Activated naive CD8-positive, alpha-beta T cell (primary cell): ENCODE measurements at regions not wholly inside any gene's neighbourhood (a gene's known extent, or its start where the extent isn't known, plus 50 kb on each side); places are given as distances from the start of the nearest gene placed in this dataset.

ENCODE experiments used
- H3K27ac Mint-ChIP-seq: one replicate; pipeline ENCODE4 v1.8.0; 2021; ENCODE audit warnings: mixed read lengths
- H3K27me3 Mint-ChIP-seq: one replicate; pipeline ENCODE4 v1.8.0; 2021; ENCODE audit warnings: mixed read lengths
- H3K36me3 Mint-ChIP-seq: one replicate; pipeline ENCODE4 v1.8.0; 2021; ENCODE audit warnings: mixed read lengths
- H3K4me1 Mint-ChIP-seq: one replicate; pipeline ENCODE4 v1.8.0; 2021; ENCODE audit warnings: low read depth, mixed read lengths
- H3K4me3 Mint-ChIP-seq: one replicate; pipeline ENCODE4 v1.8.0; 2021; ENCODE audit warnings: mild to moderate bottlenecking, mixed read lengths
- H3K9me3 Mint-ChIP-seq: one replicate; pipeline ENCODE4 v1.8.0; 2021; ENCODE audit warnings: low read depth, mixed read lengths

DNA sequence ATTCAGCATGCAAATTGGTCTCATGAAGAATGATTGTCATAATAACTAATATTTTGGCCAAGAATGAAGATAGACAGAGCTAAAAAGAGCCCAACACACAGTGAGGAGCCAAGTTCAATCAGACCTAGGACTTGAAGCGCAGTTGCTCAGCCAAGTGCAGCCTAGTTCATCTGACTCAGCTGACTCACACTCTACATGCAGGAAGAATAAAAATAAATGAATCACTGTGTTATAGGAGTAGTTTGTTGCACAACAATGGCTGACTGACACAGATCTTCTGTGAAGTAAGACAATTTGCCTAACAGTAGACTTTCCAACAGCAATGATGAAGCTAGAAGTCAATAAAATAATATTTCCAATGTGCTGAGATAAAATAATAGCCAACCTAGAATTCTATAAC, 261.5 kb downstream of the CEMIP2 start:
- no peak overlapping the region for H3K27ac Mint-ChIP-seq
- H3K36me3 Mint-ChIP-seq = no peaks in the 10 kb centered on the region
- H3K4me3 Mint-ChIP-seq = no peak overlapping the region
- H3K4me1 Mint-ChIP-seq = no peaks in the 10 kb centered on the region
- H3K9me3 Mint-ChIP-seq = no peaks in the 10 kb centered on the region
- peaks cover 17% of the 10 kb centered on the region for H3K27me3 Mint-ChIP-seq

GRCh38 chr9:71504636-71505035, 263.7 kb downstream of the CEMIP2 start:
- Mint-ChIP-seq H3K4me3 (no peak overlapping the region), H3K36me3 (no peaks in the 10 kb centered on the region), H3K9me3 (no peaks in the 10 kb centered on the region), H3K27ac (no peak overlapping the region), H3K4me1 (no peaks in the 10 kb centered on the region), H3K27me3 (peaks cover 12% of the 10 kb centered on the region)

- H3K27me3 Mint-ChIP-seq = peaks cover 5% of the 10 kb centered on the region
- no peaks in the 10 kb centered on the region for H3K36me3 Mint-ChIP-seq
- no peak overlapping the region for H3K27ac Mint-ChIP-seq
These were observed 269.6 kb downstream of the CEMIP2 start for GRCh38 chr9:71498691-71499090.

GRCh38 chr9:71490810-71491209, 277.5 kb downstream of the CEMIP2 start:
- H3K4me1 Mint-ChIP-seq = no peaks in the 10 kb centered on the region
- peaks cover 15% of the 10 kb centered on the region for H3K27me3 Mint-ChIP-seq
- H3K36me3 Mint-ChIP-seq = no peaks in the 10 kb centered on the region
- H3K9me3 Mint-ChIP-seq = peaks cover 3% of the 10 kb centered on the region
- H3K4me3 Mint-ChIP-seq = no peak overlapping the region
- H3K27ac Mint-ChIP-seq = no peak overlapping the region

More at GRCh38 chr9:71498691-71499090, 269.6 kb downstream of the CEMIP2 start:
- Mint-ChIP-seq H3K9me3 (peaks cover 3% of the 10 kb centered on the region), H3K4me1 (no peaks in the 10 kb centered on the region), H3K4me3 (no peak overlapping the region)

DNA sequence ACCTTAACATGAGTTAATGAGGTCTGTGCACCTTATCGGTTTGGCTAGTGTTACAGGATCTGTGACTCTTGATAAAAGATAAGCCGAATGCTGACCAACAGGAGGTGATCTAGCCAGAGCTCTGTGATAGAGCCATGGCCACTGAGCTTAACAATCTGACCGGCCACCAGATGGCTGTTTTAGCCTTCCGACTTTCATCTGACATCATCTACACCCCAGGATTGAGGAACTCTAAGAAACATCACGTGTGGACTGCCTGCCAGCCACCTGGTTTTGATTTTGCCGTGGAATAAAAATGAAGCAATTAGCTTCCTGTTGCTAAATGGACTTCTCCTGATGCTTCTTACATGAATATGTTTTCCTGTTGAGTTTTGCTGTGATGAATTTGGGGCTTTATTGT, 281.3 kb downstream of the CEMIP2 start:
- Mint-ChIP-seq H3K36me3 (no peaks in the 10 kb centered on the region), H3K9me3 (no peaks in the 10 kb centered on the region), H3K4me1 (no peaks in the 10 kb centered on the region), H3K27ac (no peak overlapping the region), H3K4me3 (no peak overlapping the region), H3K27me3 (peaks cover 18% of the 10 kb centered on the region)

DNA sequence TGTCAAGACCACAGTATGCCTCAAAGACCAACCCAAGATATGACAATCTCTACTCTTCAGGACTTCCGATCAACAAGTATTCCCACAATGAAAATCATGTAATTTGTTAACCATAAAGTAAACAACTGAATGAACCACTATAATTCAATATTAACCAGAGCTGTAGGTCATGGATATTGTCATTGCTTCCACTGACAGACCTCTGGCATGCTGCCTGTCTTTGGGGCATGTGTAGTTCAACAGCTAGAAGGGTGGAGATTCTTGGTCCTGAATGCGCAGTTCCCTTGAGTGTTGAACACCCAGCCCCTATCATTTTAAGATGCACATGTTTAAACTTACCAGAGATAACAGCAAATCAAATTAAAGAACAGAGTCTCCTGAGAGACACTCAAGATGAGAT, 283.0 kb downstream of the CEMIP2 start:
- no peaks in the 10 kb centered on the region for H3K4me1 Mint-ChIP-seq
- H3K4me3 Mint-ChIP-seq = no peak overlapping the region
- H3K36me3 Mint-ChIP-seq = no peaks in the 10 kb centered on the region
- H3K9me3 Mint-ChIP-seq = no peaks in the 10 kb centered on the region
- H3K27me3 Mint-ChIP-seq = peaks cover 12% of the 10 kb centered on the region
- H3K27ac Mint-ChIP-seq = no peak overlapping the region

GRCh38 chr9:71483436-71483835, 284.9 kb downstream of the CEMIP2 start:
- no peaks in the 10 kb centered on the region for H3K36me3 Mint-ChIP-seq
- H3K9me3 Mint-ChIP-seq = no peaks in the 10 kb centered on the region
- H3K4me3 Mint-ChIP-seq = no peak overlapping the region
- no peaks in the 10 kb centered on the region for H3K4me1 Mint-ChIP-seq
- peaks cover 10% of the 10 kb centered on the region for H3K27me3 Mint-ChIP-seq
- no peak overlapping the region for H3K27ac Mint-ChIP-seq

GRCh38 chr9:71479621-71480020, 288.7 kb downstream of the CEMIP2 start:
- Mint-ChIP-seq H3K4me3 (no peak overlapping the region), H3K27ac (no peak overlapping the region), H3K9me3 (no peaks in the 10 kb centered on the region), H3K36me3 (no peaks in the 10 kb centered on the region), H3K4me1 (no peaks in the 10 kb centered on the region), H3K27me3 (peaks cover 3% of the 10 kb centered on the region)

DNA sequence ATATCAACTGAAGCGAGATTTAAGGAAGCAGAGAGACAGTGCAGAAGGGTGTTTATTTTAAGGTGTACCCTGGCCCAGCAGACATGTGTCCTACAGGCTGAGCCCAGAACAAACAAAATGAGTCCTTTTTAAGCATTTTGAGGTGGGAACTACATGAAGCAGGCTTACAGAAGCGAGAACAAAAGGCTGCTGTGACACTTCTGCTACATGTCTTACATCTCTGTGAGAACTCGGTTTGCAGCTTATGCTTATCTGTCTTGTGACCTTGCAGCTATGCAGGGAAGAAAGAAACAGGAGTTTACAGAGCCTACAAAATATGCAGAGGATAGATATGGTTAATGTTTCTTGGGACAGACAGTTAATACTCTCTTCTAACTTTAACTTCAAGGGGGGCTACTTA, 295.9 kb downstream of the CEMIP2 start:
- H3K27me3 Mint-ChIP-seq = peaks cover 14% of the 10 kb centered on the region
- H3K27ac Mint-ChIP-seq = no peak overlapping the region
- H3K4me1 Mint-ChIP-seq = no peaks in the 10 kb centered on the region
- no peak overlapping the region for H3K4me3 Mint-ChIP-seq
- H3K36me3 Mint-ChIP-seq = no peaks in the 10 kb centered on the region
- H3K9me3 Mint-ChIP-seq = peaks cover 5% of the 10 kb centered on the region

DNA sequence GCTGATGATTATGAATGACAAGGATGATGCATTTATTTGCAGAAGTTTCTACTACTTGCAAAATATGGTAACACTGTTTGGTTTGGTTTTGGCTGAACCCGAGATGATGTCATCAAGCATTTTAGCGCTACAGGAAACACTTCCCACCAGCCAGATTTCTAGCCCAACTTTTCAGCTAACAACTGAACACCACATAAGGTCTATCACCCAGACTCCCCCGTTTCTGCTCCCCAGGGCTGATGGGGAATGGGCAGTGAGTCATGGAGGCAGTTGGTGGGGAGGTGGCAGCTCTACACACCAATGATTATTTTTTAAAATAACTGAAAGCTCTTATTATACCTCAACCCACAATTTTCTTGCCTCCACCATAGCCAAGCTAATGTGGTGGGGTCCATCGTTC, 302.9 kb downstream of the CEMIP2 start:
- Mint-ChIP-seq H3K36me3 (no peaks in the 10 kb centered on the region), H3K27me3 (no peaks in the 10 kb centered on the region), H3K4me1 (no peaks in the 10 kb centered on the region), H3K4me3 (no peak overlapping the region), H3K27ac (no peak overlapping the region), H3K9me3 (peaks cover 5% of the 10 kb centered on the region)

DNA sequence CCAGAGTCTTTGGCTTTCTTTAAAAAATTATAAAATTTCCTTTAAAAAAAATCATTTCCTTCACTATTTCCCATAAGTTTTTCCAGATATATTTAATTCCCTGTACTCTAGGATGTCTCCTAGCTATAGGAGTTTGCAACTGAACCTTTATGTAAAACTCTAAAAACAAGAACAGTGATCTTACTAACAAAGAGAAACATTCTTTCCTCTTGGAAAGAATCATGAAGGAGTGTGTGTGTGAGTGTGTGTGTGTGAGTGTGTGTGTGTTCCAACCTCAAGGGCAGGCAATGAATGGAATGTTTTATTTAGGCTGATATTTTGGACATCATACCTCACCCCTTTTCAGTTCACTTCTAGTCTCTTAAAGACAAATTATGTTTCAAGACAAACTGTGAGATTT, 309.2 kb downstream of the CEMIP2 start:
- Mint-ChIP-seq H3K36me3 (no peaks in the 10 kb centered on the region), H3K4me1 (no peaks in the 10 kb centered on the region), H3K4me3 (no peak overlapping the region), H3K27me3 (peaks cover 3% of the 10 kb centered on the region), H3K27ac (no peak overlapping the region), H3K9me3 (no peaks in the 10 kb centered on the region)

- H3K27ac Mint-ChIP-seq = no peak overlapping the region
- peaks cover 38% of the 10 kb centered on the region for H3K27me3 Mint-ChIP-seq
- peaks cover under 1% of the 10 kb centered on the region for H3K36me3 Mint-ChIP-seq
- H3K4me3 Mint-ChIP-seq = peak overlapping the region; percentile 52
- H3K9me3 Mint-ChIP-seq = peaks cover under 1% of the 10 kb centered on the region
- H3K4me1 Mint-ChIP-seq = peaks cover 3% of the 10 kb centered on the region
These were observed 321.6 kb downstream of the CEMIP2 start for GRCh38 chr9:71446473-71447411.

- Mint-ChIP-seq H3K9me3 (no peaks in the 10 kb centered on the region), H3K27ac (no peak overlapping the region), H3K36me3 (no peaks in the 10 kb centered on the region), H3K4me3 (no peak overlapping the region), H3K4me1 (peaks cover 3% of the 10 kb centered on the region), H3K27me3 (peaks cover 38% of the 10 kb centered on the region)
These were observed 322.2 kb downstream of the CEMIP2 start for GRCh38 chr9:71446106-71446472.

- peaks cover 3% of the 10 kb centered on the region for H3K4me1 Mint-ChIP-seq
- H3K36me3 Mint-ChIP-seq = no peaks in the 10 kb centered on the region
- H3K4me3 Mint-ChIP-seq = no peak overlapping the region
- H3K27me3 Mint-ChIP-seq = peaks cover 24% of the 10 kb centered on the region
- H3K9me3 Mint-ChIP-seq = no peaks in the 10 kb centered on the region
- no peak overlapping the region for H3K27ac Mint-ChIP-seq
These were observed 321.5 kb upstream of the TRPM3 start for GRCh38 chr9:71442937-71443336.

DNA sequence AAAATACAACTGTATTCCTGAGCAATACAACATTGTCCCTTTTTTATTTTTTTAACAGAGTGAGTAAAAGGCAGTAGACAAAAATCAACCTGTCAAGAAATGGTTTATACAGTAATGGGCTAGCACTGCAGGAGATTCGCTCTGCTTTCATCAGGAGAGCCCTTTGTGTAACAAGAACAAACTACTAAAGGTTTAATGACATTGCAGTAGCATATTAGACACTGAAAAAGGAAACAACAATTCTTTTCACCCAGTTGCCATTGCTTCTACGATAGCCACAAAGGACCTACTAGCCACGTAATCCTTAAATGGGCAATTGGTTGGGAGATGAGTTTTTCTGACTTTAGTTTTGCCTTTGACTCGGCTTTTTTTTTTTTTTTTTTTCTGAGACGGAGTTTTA, 319.8 kb upstream of the TRPM3 start:
- no peaks in the 10 kb centered on the region for H3K9me3 Mint-ChIP-seq
- no peak overlapping the region for H3K27ac Mint-ChIP-seq
- no peak overlapping the region for H3K4me3 Mint-ChIP-seq
- peaks cover 18% of the 10 kb centered on the region for H3K27me3 Mint-ChIP-seq
- H3K4me1 Mint-ChIP-seq = no peaks in the 10 kb centered on the region
- no peaks in the 10 kb centered on the region for H3K36me3 Mint-ChIP-seq

DNA sequence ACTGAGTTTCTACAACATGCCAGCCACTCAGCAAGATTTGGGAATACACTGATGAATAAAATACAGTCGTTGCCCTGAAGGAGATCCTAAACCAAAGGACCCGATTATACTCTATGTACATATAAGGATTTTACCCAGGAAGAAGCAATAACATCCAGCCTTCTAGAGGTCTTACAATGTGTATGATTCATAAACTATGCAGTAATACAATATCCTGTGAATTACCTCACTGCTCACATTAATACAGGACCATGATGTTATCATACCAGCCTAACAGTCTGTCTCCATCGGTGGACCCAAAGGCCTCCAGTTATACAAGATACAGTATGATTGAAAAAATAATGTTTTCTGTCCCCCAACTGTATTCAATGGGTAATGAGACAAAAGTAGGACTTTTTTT, 310.5 kb upstream of the TRPM3 start:
- Mint-ChIP-seq H3K36me3 (no peaks in the 10 kb centered on the region), H3K4me1 (no peaks in the 10 kb centered on the region), H3K27ac (no peak overlapping the region), H3K9me3 (peaks cover 4% of the 10 kb centered on the region), H3K4me3 (no peak overlapping the region), H3K27me3 (peaks cover 8% of the 10 kb centered on the region)
